ENCODE measurements at regions not wholly inside any gene's neighbourhood (a gene's known extent, or its start where the extent isn't known, plus 50 kb on each side); places are given as distances from the start of the nearest gene placed in this dataset.

DNA sequence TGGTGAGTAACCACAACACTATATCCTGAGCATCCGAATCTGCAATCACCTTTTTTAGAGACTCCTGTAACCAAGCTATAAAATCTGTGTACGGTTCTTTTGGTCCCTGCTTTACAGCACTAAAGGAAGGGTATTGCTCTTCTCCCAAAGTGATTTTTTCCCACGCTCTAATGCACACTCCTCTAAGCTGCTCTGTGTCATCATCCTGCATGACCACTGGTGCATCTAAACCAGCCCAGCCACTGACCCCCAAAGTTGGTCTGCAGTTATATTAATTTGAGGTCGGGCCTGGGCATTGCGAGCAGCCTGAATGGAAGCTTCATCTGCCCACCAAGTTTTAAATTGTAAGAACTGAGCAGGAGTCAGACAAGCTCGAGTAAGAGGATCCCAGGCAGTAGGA is 480.0 kb downstream of the PTPRU start (continued):
- no peak for TF ChIP-seq FOXA2 (IDR thresholded peaks at IDR 0.05)

DNA sequence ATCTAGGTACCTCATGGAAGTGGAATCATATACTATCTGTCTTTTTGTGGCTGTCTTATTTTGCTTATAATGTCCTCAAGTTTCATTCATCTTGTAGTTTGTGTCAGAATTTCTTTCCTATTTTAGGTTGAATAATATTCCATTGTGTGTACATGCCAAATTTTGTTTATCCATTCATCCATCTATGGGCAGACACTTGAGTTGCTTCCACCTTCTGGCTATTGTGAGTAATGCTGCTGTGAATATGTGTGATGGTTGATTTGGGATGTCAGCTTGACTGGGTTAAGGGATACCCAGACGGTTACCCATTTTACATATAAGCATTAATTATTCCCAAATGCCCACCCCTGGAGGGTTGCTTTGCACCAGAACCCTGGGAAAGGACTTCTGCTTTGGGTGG is 477.5 kb downstream of the PTPRU start:
- Histone ChIP-seq H3K27ac (ENCODE audit: low read depth in 1 of 2, low read length in 2 of 2) (no peak overlapping the region), H3K27me3 (ENCODE audit: control insufficient read depth in 4 of 4, insufficient read depth in 4 of 4, low read length in 3 of 4) (peaks cover 0 to 2% (median 0%) of the 10 kb centered on the region in 4 donors), H3K9ac (ENCODE audit: low read depth in 1 of 2, low read length in 2 of 2) (no peak overlapping the region), H3K4me3 (ENCODE audit: low read depth in 1 of 3, low read length in 3 of 3) (no peak overlapping the region), H3K4me1 (ENCODE audit: control insufficient read depth in 4 of 4, insufficient read depth in 4 of 4, low read length in 3 of 4) (no peaks in the 10 kb centered on the region), H3K9me3 (ENCODE audit: control insufficient read depth in 4 of 4, low read length in 3 of 4) (peaks cover 0 to 2% (median 0%) of the 10 kb centered on the region in 4 donors), H3K36me3 (ENCODE audit: control insufficient read depth in 4 of 4, insufficient read depth in 3 of 4, low read depth in 1 of 4, low read length in 3 of 4) (no peaks in the 10 kb centered on the region)
- no peak for DNase-seq (ENCODE audit: low spot score)
- TF ChIP-seq HNF4G (IDR thresholded peaks at IDR 0.05) (no peak), RXRA (IDR thresholded peaks at IDR 0.05) (no peak), FOXA2 (IDR thresholded peaks at IDR 0.05) (no peak), FOXA1 (IDR thresholded peaks at IDR 0.05) (no peak), SP1 (IDR thresholded peaks at IDR 0.05) (no peak)
- TF ChIP-seq, protein P1, sequence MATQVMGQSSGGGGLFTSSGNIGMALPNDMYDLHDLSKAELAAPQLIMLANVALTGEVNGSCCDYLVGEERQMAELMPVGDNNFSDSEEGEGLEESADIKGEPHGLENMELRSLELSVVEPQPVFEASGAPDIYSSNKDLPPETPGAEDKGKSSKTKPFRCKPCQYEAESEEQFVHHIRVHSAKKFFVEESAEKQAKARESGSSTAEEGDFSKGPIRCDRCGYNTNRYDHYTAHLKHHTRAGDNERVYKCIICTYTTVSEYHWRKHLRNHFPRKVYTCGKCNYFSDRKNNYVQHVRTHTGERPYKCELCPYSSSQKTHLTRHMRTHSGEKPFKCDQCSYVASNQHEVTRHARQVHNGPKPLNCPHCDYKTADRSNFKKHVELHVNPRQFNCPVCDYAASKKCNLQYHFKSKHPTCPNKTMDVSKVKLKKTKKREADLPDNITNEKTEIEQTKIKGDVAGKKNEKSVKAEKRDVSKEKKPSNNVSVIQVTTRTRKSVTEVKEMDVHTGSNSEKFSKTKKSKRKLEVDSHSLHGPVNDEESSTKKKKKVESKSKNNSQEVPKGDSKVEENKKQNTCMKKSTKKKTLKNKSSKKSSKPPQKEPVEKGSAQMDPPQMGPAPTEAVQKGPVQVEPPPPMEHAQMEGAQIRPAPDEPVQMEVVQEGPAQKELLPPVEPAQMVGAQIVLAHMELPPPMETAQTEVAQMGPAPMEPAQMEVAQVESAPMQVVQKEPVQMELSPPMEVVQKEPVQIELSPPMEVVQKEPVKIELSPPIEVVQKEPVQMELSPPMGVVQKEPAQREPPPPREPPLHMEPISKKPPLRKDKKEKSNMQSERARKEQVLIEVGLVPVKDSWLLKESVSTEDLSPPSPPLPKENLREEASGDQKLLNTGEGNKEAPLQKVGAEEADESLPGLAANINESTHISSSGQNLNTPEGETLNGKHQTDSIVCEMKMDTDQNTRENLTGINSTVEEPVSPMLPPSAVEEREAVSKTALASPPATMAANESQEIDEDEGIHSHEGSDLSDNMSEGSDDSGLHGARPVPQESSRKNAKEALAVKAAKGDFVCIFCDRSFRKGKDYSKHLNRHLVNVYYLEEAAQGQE (IDR thresholded peaks at IDR 0.05) = no peak
- TF ChIP-seq, protein P2, sequence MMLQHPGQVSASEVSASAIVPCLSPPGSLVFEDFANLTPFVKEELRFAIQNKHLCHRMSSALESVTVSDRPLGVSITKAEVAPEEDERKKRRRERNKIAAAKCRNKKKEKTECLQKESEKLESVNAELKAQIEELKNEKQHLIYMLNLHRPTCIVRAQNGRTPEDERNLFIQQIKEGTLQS (IDR thresholded peaks at IDR 0.05) = no peak
- WGBS = 54% methylated on average over 1 of the region's 1 CpG

DNA sequence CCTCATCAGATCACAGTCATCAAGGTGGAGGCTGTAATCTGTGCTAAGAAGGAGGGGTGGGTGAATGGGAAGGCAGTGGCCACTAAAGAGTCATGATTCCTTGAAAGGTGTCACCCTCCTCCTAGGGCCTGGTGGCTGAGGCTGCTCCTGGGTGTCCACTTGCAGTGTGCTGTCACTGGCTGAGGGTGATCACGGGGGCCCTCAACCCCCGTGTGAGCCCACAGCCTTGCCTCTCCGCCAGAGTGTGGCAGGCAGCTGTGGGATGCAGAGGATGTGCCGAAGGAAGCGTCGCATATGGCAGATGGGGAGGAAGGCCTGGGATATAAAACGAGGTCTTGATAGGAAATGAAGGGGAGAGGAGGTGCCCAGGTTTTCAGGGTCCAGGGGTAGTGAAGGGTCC is 476.5 kb downstream of the PTPRU start:
- Histone ChIP-seq H3K36me3 (ENCODE audit: control insufficient read depth in 4 of 4, insufficient read depth in 3 of 4, low read depth in 1 of 4, low read length in 3 of 4) (no peaks in the 10 kb centered on the region), H3K27ac (ENCODE audit: low read depth in 1 of 2, low read length in 2 of 2) (no peak overlapping the region), H3K4me1 (ENCODE audit: control insufficient read depth in 4 of 4, insufficient read depth in 4 of 4, low read length in 3 of 4) (no peaks in the 10 kb centered on the region), H3K9me3 (ENCODE audit: control insufficient read depth in 4 of 4, low read length in 3 of 4) (no peaks in the 10 kb centered on the region), H3K4me3 (ENCODE audit: low read depth in 1 of 3, low read length in 3 of 3) (no peak overlapping the region), H3K27me3 (ENCODE audit: control insufficient read depth in 4 of 4, insufficient read depth in 4 of 4, low read length in 3 of 4) (peaks cover 0 to 2% (median 0%) of the 10 kb centered on the region in 4 donors), H3K9ac (ENCODE audit: low read depth in 1 of 2, low read length in 2 of 2) (no peak overlapping the region)
- TF ChIP-seq RAD21 (IDR thresholded peaks at IDR 0.05) = no peak
- no peak for TF ChIP-seq RXRA (IDR thresholded peaks at IDR 0.05)
- TF ChIP-seq HNF4A (conservative IDR thresholded peaks at IDR 0.05) = no peak
- no peak for TF ChIP-seq FOXA2 (IDR thresholded peaks at IDR 0.05)
- no peak for TF ChIP-seq NR2F2 (IDR thresholded peaks at IDR 0.05)
- TF ChIP-seq, protein P3, sequence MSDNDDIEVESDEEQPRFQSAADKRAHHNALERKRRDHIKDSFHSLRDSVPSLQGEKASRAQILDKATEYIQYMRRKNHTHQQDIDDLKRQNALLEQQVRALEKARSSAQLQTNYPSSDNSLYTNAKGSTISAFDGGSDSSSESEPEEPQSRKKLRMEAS (IDR thresholded peaks at IDR 0.05) = no peak
- TF ChIP-seq EGR1 (IDR thresholded peaks at IDR 0.05; ENCODE audit: low read depth in 2 of 2) = no peak
- TF ChIP-seq, protein P2 (IDR thresholded peaks at IDR 0.05) = no peak
- TF ChIP-seq YY1 (IDR thresholded peaks at IDR 0.05) = no peak
- TF ChIP-seq HNF4G (IDR thresholded peaks at IDR 0.05) = no peak
- no peak for TF ChIP-seq JUND (IDR thresholded peaks at IDR 0.05)
- TF ChIP-seq, protein P1 (IDR thresholded peaks at IDR 0.05) = no peak
- no peak for TF ChIP-seq TAF1 (conservative IDR thresholded peaks at IDR 0.05)
- TF ChIP-seq GABPA (IDR thresholded peaks at IDR 0.05 in 1 of 2, conservative IDR thresholded peaks at IDR 0.05 in 1 of 2) = no peak
- no peak for TF ChIP-seq FOXA1 (IDR thresholded peaks at IDR 0.05)
- TF ChIP-seq SP1 (IDR thresholded peaks at IDR 0.05) = no peak
- no peak for DNase-seq (ENCODE audit: low spot score)
- WGBS = 79% methylated on average over 7 of the region's 7 CpGs
